Kidney (tissue), 13 donors: ENCODE measurements at regions not wholly inside any gene's neighbourhood (a gene's known extent, or its start where the extent isn't known, plus 50 kb on each side); places are given as distances from the start of the nearest gene placed in this dataset.

ENCODE experiments used
- DNase-seq, 5 donors: peaks; one replicate each; pipeline ENCODE4 v3.0.0-alpha.2; 2013 to 2020
- FAIRE-seq: peaks from 2 replicates; lab custom pipeline; 2012; peaks lifted over from hg19 to GRCh38; lab: Jason Lieb, UNC
- H3K27ac ChIP-seq, 2 donors: one replicate each; pipeline ENCODE4 v1.7.0; 2013; ENCODE audit warnings: low read depth in 2 of 2, low read length in 2 of 2, inconsistent platforms in 1 of 2
- H3K27me3 ChIP-seq: one replicate; pipeline ENCODE4 v1.7.1; 2013; ENCODE audit warnings: low read length, inconsistent platforms; ENCODE audit not compliant: control insufficient read depth, insufficient read depth
- H3K36me3 ChIP-seq, 3 donors: one replicate each; pipeline versions ENCODE4 v1.7.0 to v1.7.1; 2013; ENCODE audit warnings: low read length in 3 of 3, control low read depth in 1 of 3, inconsistent platforms in 1 of 3; ENCODE audit not compliant: insufficient read depth in 3 of 3, control insufficient read depth in 2 of 3
- H3K4me1 ChIP-seq, 3 donors: one replicate each; pipeline versions ENCODE4 v1.7.0 to v1.7.1; 2013; ENCODE audit warnings: low read length in 3 of 3, inconsistent platforms in 1 of 3, low read depth in 1 of 3; ENCODE audit not compliant: control insufficient read depth in 2 of 3, insufficient read depth in 2 of 3
- H3K4me3 ChIP-seq, 3 donors: one replicate each; pipeline versions ENCODE4 v1.7.0 to v1.8.1; 2013; ENCODE audit warnings: low read length in 3 of 3, control low read depth in 1 of 3, inconsistent platforms in 1 of 3
- H3K9ac ChIP-seq, 3 donors: one replicate each; pipeline versions ENCODE4 v1.7.0 to v1.7.1; 2013; ENCODE audit warnings: low read length in 3 of 3, control low read depth in 1 of 3, inconsistent platforms in 1 of 3
- H3K9me3 ChIP-seq, 3 donors: one replicate each; pipeline versions ENCODE4 v1.7.0 to v1.7.1; 2013; ENCODE audit warnings: low read length in 3 of 3, control low read depth in 1 of 3, inconsistent platforms in 1 of 3; ENCODE audit not compliant: control insufficient read depth in 2 of 3, insufficient read depth in 1 of 3
- CTCF ChIP-seq: IDR thresholded peaks from 3 replicates; pipeline ENCODE4 v1.5.1; 2012; ENCODE audit warnings: mild to moderate bottlenecking, moderate library complexity, borderline replicate concordance; ENCODE audit not compliant: insufficient read depth; ENCODE audit errors: extremely low read depth
- intact Hi-C: fragments of 100-400 bp; cut with DNase I; formaldehyde crosslinking; loops from one replicate; pipeline ENCODE4 v1.11.1; 2022
- donor health status: control.
- donor health status: control.
- donor health status: control.
- donor health status: control.
- donor health status: control.
- donor health status: DM: yes; HTN: yes; CAD: no.
- donor health status: Normal renal cell carcinoma (clear cell type).

GRCh38 chr6:113308266-113308665 is 548.9 kb upstream of the MARCKS start:
- H3K36me3 ChIP-seq = no peaks in the 10 kb centered on the region
- no peak overlapping the region for H3K27ac ChIP-seq
- H3K9ac ChIP-seq = no peak overlapping the region
- FAIRE-seq (peak; percentile 39), DNase-seq (no peak)
- H3K9me3 ChIP-seq = no peaks in the 10 kb centered on the region
- intact Hi-C loops = no loop called here
- no peaks in the 10 kb centered on the region for H3K4me1 ChIP-seq
- no peak overlapping the region for H3K4me3 ChIP-seq
- TF ChIP-seq CTCF = no peak
- no peaks in the 10 kb centered on the region for H3K27me3 ChIP-seq

- no peaks in the 10 kb centered on the region for H3K9me3 ChIP-seq
These were observed 543.3 kb upstream of the MARCKS start for GRCh38 chr6:113313841-113314240.

GRCh38 chr6:113315165-113315564 is 542.0 kb upstream of the MARCKS start:
- no peak for TF ChIP-seq CTCF
- Histone ChIP-seq H3K27ac (no peak overlapping the region), H3K27me3 (no peaks in the 10 kb centered on the region), H3K36me3 (no peaks in the 10 kb centered on the region), H3K4me3 (no peak overlapping the region), H3K9ac (no peak overlapping the region), H3K9me3 (no peaks in the 10 kb centered on the region), H3K4me1 (no peaks in the 10 kb centered on the region)
- no peak for DNase-seq
- intact Hi-C loops = no loop called here
- no peak for FAIRE-seq

More at GRCh38 chr6:113313841-113314240, 543.3 kb upstream of the MARCKS start:
- no peak for FAIRE-seq
- no peak for TF ChIP-seq CTCF
- no peak for DNase-seq
- Histone ChIP-seq H3K27me3 (no peaks in the 10 kb centered on the region), H3K4me1 (no peaks in the 10 kb centered on the region), H3K36me3 (no peaks in the 10 kb centered on the region), H3K9ac (no peak overlapping the region), H3K4me3 (no peak overlapping the region), H3K27ac (no peak overlapping the region)
- intact Hi-C loops = no loop called here

- Histone ChIP-seq H3K27ac (no peak overlapping the region), H3K4me1 (no peaks in the 10 kb centered on the region), H3K9ac (no peak overlapping the region), H3K4me3 (no peak overlapping the region), H3K36me3 (no peaks in the 10 kb centered on the region), H3K9me3 (no peaks in the 10 kb centered on the region), H3K27me3 (no peaks in the 10 kb centered on the region)
- DNase-seq = no peak
- no peak for TF ChIP-seq CTCF
- intact Hi-C loops = no loop called here
- FAIRE-seq = no peak
These were observed 541.3 kb upstream of the MARCKS start for GRCh38 chr6:113315879-113316278.
